ENCODE measurements at regions not wholly inside any gene's neighbourhood (a gene's known extent, or its start where the extent isn't known, plus 50 kb on each side); places are given as distances from the start of the nearest gene placed in this dataset.

DNA sequence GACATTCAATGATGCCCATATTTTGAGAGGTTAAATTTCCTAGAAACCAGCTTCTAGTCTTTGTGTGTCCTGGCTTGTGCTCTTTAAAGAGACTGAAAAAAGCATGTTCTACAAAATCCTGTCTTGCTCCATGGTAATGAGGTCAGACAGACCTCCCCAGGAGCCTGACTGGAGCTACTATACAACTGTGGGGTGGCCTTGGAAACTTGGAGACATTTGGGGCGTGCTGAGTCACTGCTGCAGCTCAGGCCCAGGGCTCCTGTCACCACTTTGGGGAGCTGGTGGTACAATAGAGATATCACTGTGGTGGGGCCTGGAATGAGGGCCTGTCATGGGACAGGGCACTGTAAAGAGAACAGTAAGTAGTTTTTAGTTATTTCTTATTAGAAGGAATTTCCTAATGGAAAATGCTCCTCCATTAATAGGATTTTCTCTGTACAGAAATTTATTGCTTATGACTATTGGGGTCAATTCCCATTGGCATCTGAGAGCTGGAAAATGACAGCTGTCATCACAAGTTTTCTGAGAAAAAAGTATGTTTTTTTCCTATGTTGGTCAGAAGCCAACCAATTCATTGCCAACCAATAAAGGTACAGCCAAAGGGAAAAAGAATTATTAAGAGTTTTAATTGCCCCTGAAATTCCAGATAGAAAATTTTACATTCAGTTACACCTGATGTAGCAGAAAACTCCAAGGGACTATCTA, 207.4 kb upstream of the JADE1 start:
- no peak for DNase-seq (ENCODE audit: low read depth in 2 of 2)

DNA sequence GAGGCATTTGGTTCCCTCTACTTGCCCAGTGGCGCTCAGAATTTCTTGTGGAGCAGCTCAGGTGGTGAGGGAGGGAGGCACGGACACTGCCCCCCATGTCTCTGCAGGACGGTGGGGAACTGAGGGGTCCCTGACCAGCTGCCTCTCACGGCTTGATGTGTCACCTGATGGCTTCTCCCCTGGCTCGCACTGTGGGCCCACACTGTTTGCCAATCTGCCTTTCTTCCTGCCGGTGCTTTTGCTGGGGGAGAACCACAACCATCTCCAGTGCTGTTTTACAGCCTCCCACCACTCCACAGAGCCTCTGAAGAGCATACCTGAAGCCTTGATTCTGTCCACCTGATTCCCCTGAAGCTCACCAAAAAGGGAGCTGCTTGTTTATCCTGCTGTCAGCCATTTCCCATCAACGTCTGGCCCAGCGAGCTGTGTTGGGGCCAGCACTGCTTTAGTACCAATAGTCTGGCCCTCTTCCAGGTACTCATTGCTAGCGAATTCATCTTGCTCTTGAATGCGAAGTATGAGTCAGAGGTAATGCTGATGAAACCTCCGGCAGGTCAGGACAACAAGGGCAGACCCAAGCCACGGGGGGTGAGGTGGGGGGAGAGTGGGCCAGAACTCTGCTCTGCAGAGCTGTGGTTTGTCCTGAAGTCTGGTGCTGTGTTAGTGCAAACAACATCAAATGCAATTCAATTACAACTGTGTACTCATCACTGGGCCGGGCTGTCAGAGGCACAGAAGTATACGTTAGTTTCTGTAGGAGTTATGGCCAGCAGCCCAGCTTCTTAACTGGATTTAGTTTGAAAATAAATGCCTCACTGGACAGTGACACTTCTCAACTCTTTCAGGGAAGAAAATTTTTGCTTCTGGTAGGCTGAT, 208.3 kb upstream of the JADE1 start:
- no peak for DNase-seq (ENCODE audit: low read depth in 2 of 2)

DNA sequence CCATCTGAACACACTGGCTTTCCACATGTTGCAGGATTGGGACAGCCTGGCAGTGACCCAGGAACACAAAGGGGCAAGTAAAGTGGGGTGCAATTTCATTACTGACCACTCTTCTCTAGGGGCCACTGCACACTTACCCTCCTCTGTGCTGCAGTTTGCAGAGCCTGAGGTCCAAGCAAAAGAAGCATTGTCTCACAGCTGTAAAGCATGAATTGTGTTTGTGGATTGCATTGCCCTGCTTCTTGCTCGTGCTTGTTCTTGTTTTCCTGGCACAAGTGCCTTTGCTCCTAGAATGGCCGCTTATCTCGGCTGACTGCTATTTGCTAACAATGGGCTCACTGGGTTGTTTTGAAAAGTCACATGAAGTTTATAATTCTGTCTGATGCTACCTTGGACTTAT, 209.1 kb upstream of the JADE1 start:
- no peak for DNase-seq (ENCODE audit: low read depth in 2 of 2)

DNA sequence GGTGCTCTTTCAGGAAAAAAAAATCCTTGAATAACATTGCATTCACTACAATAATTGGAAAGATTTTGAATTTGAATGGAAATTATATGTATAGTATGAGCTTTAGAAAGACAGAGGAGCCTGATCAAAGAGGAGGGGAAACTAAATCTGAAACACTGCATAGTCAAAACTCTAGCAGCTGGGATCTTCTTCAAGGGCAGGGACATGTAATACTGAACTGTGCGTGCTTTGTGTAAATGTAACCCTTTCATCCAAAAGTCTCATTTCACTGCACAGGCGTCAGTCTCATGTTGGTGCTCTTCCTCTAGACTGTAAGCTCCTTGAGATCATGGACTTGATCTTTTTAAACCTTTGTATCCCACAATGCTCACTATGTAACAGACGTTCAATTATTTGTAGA, 212.0 kb upstream of the JADE1 start:
- no peak for DNase-seq (ENCODE audit: low read depth in 2 of 2)

DNA sequence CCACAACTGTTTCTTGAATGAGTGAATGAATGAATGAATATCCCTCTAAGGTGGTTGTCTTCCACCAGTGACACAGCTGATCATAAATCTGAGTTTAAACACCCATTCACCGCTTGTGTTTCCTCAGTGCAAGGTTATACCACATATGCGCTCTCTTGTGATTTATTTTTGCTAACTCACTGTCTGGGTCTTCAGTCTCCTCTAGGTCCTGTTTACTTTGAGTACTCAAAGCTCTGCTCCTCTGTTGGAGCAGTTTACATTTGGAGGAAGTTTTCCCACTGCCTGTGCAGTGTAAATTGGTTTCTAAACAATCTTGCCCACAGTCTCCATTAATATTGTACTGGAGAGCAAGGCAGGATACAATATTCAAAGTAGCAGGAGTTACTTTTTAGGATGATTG, 212.6 kb upstream of the JADE1 start:
- no peak for DNase-seq (ENCODE audit: low read depth in 2 of 2)

DNA sequence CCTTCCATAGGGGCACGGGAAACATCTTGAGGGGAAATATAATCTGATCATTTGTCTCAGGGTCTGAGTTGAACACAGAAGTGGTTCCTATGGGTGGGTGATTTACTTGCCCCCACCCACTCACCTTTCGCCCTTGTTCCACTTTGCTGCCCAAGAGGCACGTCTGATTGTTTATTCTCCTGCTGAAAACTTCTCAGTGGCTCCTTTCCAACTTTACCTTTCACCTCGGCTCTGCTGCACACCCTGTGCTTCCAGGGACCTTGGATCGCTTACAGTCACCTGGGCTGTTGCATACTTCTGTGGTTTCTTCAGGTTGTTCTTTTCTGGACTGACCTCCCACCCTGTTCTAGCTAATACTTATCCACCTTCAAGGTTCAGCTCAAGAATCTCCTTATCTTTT, 213.4 kb upstream of the JADE1 start:
- DNase-seq (ENCODE audit: low read depth in 2 of 2): no peak

DNA sequence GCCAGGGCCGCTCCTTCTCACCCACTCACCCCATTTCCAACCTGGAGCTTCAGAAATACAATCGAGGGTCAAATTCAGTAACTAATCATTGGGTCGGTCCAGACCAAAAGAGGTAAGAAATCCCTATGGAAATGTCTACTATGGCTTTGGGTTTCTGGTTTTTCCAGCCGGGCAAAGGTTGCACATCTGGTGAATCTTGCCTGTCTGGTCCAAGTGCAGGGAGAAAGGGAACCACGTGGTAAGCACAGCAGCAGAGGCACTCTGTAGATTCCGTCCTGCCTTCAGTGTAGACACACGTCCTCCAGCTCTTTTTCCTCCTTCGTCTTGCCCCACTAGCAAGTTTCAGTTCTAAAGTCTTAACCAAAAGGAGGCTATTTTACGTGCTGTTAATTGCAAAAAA, 218.0 kb upstream of the JADE1 start:
- no peak for DNase-seq (ENCODE audit: low read depth in 2 of 2)

DNA sequence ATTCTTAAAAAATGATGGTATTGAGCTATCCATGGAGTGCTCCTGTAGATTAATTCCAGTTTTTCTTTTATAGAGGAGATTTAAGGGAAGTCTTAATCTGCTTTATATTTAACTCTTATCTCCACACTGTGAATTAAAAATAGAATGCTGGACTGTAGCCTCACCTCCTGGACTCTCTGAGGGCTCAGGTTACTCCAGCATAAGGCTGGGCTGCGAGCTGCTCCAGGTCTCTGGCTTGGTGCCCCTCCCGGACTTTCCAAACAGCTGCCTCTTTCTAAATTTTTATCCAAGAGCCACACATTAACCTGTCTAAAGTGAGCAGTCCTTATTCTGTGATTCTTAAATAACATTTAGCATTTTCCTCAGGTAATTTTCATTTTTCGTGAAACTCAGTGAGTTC, 218.7 kb upstream of the JADE1 start:
- DNase-seq (ENCODE audit: low read depth in 2 of 2): no peak

DNA sequence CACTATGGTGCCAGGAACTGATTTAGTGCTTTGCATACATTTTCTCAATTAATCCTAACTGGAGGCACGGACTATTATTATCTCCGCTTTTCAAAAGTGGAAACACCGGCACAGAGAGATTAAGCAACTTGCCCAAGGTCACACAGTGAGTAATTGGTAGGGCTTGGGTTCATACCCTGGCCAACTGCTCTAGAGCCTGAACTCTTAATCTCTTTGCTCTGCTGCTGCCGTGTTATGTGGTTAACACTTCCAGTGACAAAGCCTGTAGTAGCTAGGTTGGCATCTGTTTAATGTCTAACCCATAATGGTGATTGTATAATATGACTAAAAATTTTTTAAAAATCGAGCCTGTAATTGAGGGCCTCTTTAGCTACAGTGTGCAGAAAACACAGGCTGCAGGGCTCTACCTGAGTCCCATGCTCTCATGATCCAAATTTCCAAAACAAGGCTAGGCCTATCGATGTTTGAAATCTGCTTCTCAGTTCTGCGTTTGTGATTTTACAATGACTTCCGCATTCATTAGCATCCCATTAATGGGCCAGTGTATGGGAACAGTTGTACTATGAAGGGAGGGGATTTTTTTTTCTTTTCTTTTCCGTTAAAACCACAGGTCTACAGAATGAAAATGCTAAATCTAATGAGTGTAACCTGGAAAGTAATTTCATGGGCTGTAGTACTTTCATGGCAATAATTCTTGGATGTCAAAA, 219.3 kb upstream of the JADE1 start:
- no peak for DNase-seq (ENCODE audit: low read depth in 2 of 2)

DNA sequence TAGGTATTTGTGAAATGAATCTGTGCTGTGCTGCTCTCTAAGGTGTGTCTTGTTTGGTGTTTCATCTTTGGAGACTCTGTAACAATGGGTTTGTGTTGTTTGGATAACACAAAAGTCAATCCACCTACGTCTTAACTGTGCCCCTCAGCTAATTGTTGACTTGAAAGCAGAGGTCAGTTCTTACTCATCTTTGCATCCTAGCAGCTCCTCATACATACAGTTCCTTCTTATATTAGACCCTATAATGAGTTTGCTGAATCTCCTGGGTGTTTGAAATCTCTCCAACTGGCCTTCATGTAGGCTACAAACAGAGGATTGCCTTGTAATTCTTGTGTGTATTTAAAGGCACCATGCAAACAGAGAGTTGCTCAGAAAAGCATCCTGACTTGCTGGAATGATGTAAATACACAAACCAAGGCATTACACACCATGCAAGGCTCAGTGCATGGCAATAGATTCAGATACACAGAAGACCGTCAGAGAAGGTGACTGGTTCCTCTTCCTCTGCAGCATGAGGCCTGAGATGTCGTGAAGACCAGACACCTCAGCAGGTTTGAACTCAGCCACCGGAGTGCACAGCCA, 220.0 kb upstream of the JADE1 start:
- no peak for DNase-seq (ENCODE audit: low read depth in 2 of 2)

DNA sequence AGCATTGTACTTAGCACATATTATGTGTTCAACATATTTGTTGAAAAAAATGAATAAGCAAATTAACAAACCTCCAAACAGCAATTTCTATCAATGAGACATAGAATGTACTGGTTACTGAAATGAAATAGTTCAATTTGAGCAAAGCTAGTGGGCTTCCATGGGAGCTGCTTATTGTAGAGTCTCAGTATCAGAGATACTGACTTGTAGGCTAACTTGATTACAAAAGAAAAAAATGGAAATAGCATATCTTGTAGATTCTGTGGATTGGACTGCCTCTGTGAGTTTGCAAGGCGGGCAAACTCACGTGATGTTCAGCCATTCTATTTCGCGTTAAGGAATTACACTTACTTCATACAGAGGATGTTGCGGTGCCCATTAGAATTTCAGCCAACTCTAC, 222.1 kb upstream of the JADE1 start:
- no peak for DNase-seq (ENCODE audit: low read depth in 2 of 2)

DNA sequence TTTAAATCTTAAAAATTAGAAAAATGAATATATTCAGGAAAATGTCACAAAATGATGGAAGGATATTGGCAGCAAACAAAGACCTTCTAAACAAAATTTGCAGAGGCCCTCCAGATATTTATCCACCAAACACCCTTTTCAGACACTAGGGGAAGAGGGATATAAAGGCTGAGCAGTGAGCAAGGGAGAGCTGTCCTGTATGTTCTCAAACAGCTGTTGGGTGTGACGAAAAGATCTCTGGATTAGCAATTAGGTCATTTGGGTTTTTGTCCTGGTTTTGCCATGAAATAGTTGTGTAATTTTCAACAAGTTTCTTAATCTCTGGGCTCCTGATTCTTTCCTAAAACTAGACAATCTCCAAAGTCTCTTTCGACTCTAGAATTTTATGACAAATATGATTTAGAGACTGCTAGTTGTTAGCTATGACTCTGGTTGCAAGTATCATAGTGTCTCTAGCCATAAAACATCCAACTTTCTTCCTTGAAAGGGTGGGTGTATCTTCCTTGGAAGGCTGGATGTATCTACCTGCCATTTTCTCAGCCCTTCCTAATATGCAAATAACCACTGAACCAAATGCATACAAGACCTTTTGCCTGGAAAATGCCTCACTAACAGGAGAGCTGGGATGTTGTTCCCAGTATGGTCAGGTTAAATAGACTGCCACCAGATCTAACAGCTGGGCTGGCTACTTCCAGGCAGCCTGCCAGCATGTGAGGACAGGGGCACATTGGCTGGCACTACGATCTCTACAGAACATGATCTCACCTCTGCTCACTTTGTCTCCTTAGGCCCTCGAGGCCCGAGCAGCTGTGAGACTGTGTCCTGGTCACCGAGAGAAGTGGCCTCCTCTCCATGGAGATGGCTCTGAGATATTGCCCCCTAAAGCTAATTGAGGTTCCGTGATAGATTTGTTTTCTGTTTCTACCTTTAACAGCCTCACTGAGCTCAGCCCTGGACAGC, 225.5 kb upstream of the JADE1 start:
- no peak for DNase-seq (ENCODE audit: low read depth in 2 of 2)

DNA sequence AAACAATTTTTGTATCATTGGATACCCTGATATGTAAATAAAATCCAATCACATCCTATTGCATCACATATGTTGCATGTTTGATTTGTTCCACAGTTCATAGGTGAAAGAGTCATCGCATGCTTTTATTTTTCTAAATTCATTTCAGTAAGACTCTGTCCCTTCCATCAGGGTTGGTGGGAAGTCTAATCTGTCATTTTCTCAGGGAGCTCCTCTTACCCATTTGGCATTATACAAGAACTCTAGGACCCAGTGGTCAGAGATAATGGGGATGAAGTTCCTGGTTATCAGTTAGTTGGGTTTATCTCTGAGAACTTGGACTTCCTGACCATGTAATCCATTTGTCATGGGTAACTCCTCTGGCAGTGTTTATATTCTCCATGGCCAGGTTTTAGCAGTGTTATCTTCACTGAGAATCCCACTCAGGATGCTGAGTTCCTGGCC, 227.1 kb upstream of the JADE1 start:
- DNase-seq (ENCODE audit: low read depth in 2 of 2): no peak

DNA sequence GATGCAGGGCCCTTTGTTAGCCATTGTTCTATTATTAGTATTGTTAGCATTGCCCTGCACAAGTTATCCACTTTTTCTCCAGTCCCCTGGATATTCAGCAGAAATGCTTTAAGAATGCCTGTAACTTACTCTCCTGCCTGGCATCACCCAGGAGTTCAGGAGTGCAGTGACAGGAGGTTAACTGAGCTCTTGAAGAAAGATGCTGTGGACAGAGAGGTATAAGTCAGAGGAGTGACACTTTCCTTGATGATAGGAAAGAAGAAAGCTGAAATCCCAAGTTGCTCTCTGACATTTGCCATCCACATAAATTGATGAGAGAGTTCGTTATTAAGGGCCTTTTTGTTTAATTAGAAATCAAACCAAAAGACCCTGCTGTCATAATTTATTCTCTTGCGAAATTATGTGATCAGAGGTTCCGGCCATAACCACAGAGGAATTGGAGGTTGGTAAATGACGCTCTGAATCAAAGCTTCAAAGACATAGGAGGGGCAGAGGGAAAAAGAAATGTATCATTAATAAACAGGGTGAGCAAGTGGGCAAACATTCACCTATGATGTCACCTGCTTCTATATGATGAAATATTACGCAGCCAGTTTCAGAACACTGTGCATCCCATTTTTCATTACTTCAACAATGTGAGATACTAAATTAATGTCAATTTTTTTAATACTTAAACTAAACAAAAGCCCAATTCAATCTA, 230.2 kb upstream of the JADE1 start:
- DNase-seq (ENCODE audit: low read depth in 2 of 2): no peak

DNA sequence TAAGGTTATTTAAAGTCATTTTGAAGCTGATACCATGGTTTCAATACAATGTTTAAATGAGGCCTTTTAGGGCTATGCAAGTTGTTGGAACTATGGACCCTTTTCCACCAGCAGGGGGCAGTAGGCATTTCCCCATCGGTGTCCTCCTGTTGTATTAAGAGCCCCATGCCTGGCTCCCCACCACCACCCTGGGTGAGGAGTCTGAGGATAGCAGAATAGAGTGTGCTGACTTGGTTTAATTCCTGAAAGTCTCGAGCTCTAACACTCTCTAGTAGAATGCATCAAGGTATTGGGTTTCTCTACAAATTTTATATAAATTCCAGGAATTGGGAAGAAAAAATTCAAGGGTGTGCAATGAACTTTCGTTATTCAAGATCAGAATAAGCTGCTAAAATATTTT, 234.8 kb upstream of the JADE1 start:
- DNase-seq (ENCODE audit: low read depth in 2 of 2): peak; percentile 45 to 46

DNA sequence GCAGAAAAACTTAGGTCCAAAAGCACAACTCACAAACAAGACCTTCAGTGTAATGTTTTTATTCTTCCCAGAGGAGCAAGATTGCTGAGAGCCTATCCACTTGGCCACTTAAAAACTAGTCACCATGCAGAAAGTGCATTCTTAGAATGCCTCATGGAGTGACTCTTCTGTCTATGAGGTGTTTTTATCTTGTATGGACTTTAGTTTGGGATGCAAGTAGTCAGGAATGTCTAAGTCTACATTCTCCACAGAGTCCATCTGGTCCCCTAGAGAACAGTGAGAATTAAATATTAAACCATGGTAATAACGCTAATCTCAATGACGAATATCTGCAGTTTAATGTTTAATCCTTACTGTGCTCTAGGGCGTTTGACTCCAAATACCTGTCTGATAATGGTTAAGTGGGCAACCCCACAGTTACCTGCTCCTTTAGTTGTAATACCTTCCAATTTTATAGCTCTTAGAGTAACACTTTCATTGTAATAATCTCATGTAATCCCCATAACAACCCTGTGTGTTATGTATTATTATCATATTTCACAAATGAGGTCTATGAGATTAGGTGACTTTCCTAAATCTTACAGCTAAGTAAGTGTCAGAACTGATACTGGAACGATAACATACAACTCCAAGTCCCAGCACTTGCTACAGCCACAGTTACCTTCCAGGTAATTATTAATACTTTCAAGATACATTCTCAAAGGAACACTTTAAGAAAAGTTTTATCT, 235.6 kb upstream of the JADE1 start:
- no peak for DNase-seq (ENCODE audit: low read depth in 2 of 2)

DNA sequence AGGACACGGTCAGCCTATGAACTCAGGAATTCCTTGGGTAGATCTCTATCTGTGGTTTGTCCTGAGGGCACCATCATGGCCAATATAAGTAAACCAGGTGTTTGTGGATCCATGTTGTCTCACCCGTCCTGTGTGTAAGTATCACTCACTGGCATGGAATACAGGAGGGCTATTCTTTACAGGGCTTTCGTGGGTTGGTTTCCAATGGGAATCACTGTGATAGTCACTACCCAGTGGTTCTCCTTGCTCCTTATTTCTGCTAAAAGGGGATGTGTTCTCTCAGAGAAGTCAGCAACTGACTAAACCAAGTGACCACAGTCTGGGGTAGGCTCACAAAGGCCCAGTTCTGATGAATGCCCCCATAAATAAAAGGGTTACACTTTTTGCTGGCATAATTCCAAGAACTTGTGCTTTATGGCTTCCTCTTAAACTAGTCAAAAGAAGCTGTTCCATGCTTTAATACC, 236.7 kb upstream of the JADE1 start:
- DNase-seq (ENCODE audit: low read depth in 2 of 2): no peak

DNA sequence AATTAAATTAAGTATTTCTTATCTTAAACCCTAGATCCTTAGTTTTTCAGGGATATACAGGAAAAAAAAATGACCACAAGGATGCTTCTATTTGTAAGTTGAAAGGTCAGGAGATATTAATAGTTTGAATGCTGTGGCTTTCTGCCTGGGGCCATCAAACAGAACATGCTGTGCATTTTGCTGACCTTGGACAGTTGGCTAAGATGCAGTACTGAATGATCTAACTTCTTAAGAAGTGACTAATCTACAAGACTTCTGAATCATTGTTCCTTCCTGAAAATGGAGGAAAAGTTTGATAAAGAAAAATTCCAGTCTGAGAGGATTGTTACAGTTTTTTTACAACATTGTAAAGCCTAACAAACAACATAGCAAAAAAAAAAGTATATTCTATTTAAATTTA, 237.8 kb upstream of the JADE1 start:
- DNase-seq (ENCODE audit: low read depth in 2 of 2): no peak

DNA sequence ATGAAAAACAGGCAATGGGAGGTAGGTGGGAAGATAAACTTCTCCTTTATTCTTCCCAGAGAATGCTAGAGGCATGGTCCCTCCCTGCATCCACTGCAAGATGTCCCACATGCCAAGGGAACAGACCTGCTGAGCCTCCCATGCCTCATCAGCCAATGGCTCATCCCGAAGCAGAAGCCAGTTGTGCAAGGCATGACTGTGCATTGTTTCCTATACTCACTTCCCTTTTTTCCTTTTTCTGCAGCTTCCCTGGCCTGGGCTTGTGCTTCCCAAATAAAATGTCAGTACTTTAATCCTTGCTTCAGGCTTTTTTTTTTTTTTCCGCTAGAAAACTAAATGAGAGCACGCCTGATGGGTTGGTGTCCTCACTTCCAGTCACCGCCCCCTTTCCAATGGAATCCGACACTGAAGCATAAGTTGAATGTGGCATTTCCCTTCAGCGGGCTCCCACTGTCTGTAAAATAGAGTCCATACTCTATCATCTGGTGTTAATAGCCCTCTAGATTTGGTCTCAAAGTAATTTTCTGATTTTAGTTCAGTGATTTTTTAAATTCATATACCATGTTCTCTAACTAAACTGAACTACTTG, 239.0 kb upstream of the JADE1 start:
- DNase-seq (ENCODE audit: low read depth in 2 of 2): no peak
